ENCODE measurements at regions not wholly inside any gene's neighbourhood (a gene's known extent, or its start where the extent isn't known, plus 50 kb on each side); places are given as distances from the start of the nearest gene placed in this dataset.

GRCh38 chr7:136130511-136131303, 153.5 kb upstream of the MTPN start:
- 60 to 69% (median 68%) methylated on average over 6 of the region's 6 CpGs for WGBS, 5 donors
- Histone ChIP-seq H3K9me3 (no peaks in the 10 kb centered on the region), H3K27me3 (no peaks in the 10 kb centered on the region), H3K4me1 (peaks cover 0 to 5% (median 0%) of the 10 kb centered on the region in 4 donors), H3K36me3 (no peaks in the 10 kb centered on the region), H3K27ac (no peak overlapping the region), H3K4me3 (no peak overlapping the region)
- intact Hi-C loops (cut with DNase I; ENCODE audit: low total_unique reads), result no loop called here
- TF ChIP-seq EP300 (IDR thresholded peaks at IDR 0.05) (no peak), POLR2AphosphoS5 (IDR thresholded peaks at IDR 0.05) (no peak), POLR2A (IDR thresholded peaks at IDR 0.05) (no peak)
- TF ChIP-seq, protein P1, sequence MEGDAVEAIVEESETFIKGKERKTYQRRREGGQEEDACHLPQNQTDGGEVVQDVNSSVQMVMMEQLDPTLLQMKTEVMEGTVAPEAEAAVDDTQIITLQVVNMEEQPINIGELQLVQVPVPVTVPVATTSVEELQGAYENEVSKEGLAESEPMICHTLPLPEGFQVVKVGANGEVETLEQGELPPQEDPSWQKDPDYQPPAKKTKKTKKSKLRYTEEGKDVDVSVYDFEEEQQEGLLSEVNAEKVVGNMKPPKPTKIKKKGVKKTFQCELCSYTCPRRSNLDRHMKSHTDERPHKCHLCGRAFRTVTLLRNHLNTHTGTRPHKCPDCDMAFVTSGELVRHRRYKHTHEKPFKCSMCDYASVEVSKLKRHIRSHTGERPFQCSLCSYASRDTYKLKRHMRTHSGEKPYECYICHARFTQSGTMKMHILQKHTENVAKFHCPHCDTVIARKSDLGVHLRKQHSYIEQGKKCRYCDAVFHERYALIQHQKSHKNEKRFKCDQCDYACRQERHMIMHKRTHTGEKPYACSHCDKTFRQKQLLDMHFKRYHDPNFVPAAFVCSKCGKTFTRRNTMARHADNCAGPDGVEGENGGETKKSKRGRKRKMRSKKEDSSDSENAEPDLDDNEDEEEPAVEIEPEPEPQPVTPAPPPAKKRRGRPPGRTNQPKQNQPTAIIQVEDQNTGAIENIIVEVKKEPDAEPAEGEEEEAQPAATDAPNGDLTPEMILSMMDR (IDR thresholded peaks at IDR 0.05), result no peak
- peak in 1 of 2 donors; percentile 14 for DNase-seq

- DNase-seq, result no peak
- Histone ChIP-seq H3K4me1 (peaks cover 0 to 5% (median 0%) of the 10 kb centered on the region in 4 donors), H3K4me3 (no peak overlapping the region), H3K27me3 (no peaks in the 10 kb centered on the region), H3K36me3 (no peaks in the 10 kb centered on the region), H3K9me3 (no peaks in the 10 kb centered on the region), H3K27ac (no peak overlapping the region)
- intact Hi-C loops (cut with DNase I; ENCODE audit: low total_unique reads), result no loop called here
- TF ChIP-seq, protein P1 (IDR thresholded peaks at IDR 0.05), result no peak
- TF ChIP-seq POLR2AphosphoS5 (IDR thresholded peaks at IDR 0.05), result no peak
- no peak for TF ChIP-seq EP300 (IDR thresholded peaks at IDR 0.05)
- no peak for TF ChIP-seq POLR2A (IDR thresholded peaks at IDR 0.05)
- WGBS, 5 donors, result 64 to 78% (median 74%) methylated on average over 3 of the region's 3 CpGs
Measured at GRCh38 chr7:136128050-136128449, 150.9 kb upstream of the MTPN start.

DNA sequence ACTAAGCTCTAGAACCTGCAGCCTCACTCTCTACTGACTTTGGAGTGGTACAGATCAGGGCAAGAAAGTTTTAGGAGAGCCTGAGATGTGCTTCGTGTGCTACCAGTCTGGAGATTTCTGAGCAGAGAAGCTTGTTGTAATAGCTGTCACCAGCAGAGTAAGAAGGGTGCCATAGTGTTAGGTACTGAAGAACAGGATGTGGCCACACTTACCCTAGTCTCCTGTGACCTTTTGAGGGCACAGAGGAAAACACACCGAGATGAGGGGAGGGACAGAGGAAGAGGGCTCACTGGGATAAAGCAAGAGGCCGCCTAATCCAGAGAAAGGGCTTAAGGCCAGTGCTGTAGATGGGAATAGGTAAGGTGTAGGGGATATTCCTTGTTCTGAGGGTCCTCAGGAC, 146.2 kb upstream of the MTPN start:
- intact Hi-C loops (cut with DNase I; ENCODE audit: low total_unique reads), result no loop called here
- no peak for DNase-seq
- Histone ChIP-seq H3K4me3 (no peak overlapping the region), H3K36me3 (no peaks in the 10 kb centered on the region), H3K27ac (no peak overlapping the region), H3K9me3 (no peaks in the 10 kb centered on the region), H3K4me1 (peaks cover 0 to 7% (median 0%) of the 10 kb centered on the region in 4 donors), H3K27me3 (no peaks in the 10 kb centered on the region)
- 71 to 82% (median 74%) methylated on average over 3 of the region's 3 CpGs for WGBS, 5 donors
- TF ChIP-seq, protein P1 (IDR thresholded peaks at IDR 0.05), result no peak
- TF ChIP-seq POLR2AphosphoS5 (IDR thresholded peaks at IDR 0.05) (no peak), EP300 (IDR thresholded peaks at IDR 0.05) (no peak), POLR2A (IDR thresholded peaks at IDR 0.05) (no peak)

DNA sequence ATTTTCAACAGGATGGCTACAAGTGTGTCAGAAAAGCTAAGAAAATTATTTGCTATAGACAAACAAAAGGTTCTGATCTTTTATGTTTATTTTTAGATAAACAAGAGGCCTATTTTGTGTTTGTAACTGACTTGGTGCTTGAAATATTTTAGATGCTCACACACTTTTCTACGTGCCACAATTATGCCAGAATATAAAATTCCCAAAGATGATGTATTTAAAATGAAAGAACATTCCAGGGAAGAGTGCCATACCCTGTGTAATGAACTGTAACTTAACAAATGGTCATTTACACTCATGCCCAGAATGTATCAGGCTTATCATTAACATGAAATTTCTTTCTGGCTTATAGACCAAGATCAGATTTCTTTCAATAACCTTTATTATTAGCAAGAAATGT, 144.9 kb upstream of the MTPN start:
- Histone ChIP-seq H3K4me1 (peaks cover 0 to 7% (median 0%) of the 10 kb centered on the region in 4 donors), H3K27ac (no peak overlapping the region), H3K9me3 (no peaks in the 10 kb centered on the region), H3K36me3 (no peaks in the 10 kb centered on the region), H3K27me3 (no peaks in the 10 kb centered on the region), H3K4me3 (no peak overlapping the region)
- no peak for DNase-seq
- intact Hi-C loops (cut with DNase I; ENCODE audit: low total_unique reads), result no loop called here
- TF ChIP-seq, protein P1 (IDR thresholded peaks at IDR 0.05), result no peak
- no peak for TF ChIP-seq POLR2A (IDR thresholded peaks at IDR 0.05)
- no peak for TF ChIP-seq POLR2AphosphoS5 (IDR thresholded peaks at IDR 0.05)
- TF ChIP-seq EP300 (IDR thresholded peaks at IDR 0.05), result no peak
- 13 to 57% (median 26%) methylated on average over 1 of the region's 1 CpG for WGBS, 5 donors

Measured in stomach (tissue), 8 donors.